H9 (cell line): ENCODE measurements at regions not wholly inside any gene's neighbourhood (a gene's known extent, or its start where the extent isn't known, plus 50 kb on each side); places are given as distances from the start of the nearest gene placed in this dataset.

Experiments
- DNase-seq: peaks from one replicate; pipeline ENCODE4 v3.0.0-alpha.2; 2017
- H2AFZ ChIP-seq: one replicate; pipeline ENCODE4 v1.6.1; 2013; ENCODE audit warnings: mild to moderate bottlenecking, low read length, control low read depth, moderate library complexity
- H2AK5ac ChIP-seq: 2 replicates; pipeline ENCODE4 v1.6.1; 2013; ENCODE audit warnings: low read length, control low read depth, mixed read lengths; ENCODE audit not compliant: insufficient read length
- H2BK120ac ChIP-seq: one replicate; pipeline ENCODE4 v1.6.1; 2013; ENCODE audit warnings: low read depth, mild to moderate bottlenecking, low read length, control low read depth, inconsistent platforms; ENCODE audit not compliant: poor library complexity, severe bottlenecking
- H2BK12ac ChIP-seq: 2 replicates; pipeline ENCODE4 v1.6.1; 2013; ENCODE audit warnings: low read length, control low read depth, mixed read lengths, low read depth; ENCODE audit not compliant: insufficient read length
- H2BK15ac ChIP-seq: 2 replicates; pipeline ENCODE4 v1.6.1; 2013; ENCODE audit warnings: low read depth, low read length, control low read depth
- H2BK20ac ChIP-seq: one replicate; pipeline ENCODE4 v1.6.1; 2013; ENCODE audit warnings: low read depth, mild to moderate bottlenecking, low read length, control low read depth, inconsistent platforms; ENCODE audit not compliant: poor library complexity, severe bottlenecking
- H2BK5ac ChIP-seq: 2 replicates; pipeline ENCODE4 v1.6.1; 2013; ENCODE audit warnings: low read length, control low read depth, mixed read lengths; ENCODE audit not compliant: insufficient read length
- H3K14ac ChIP-seq: 2 replicates; pipeline ENCODE4 v1.6.1; 2013; ENCODE audit warnings: low read length, control low read depth; ENCODE audit not compliant: insufficient read depth
- H3K18ac ChIP-seq: 2 replicates; pipeline ENCODE4 v1.6.1; 2013; ENCODE audit warnings: low read depth, mild to moderate bottlenecking, mixed read lengths, low read length, control low read depth; ENCODE audit not compliant: insufficient read length
- H3K23ac ChIP-seq: 2 replicates; pipeline ENCODE4 v1.6.1; 2013; ENCODE audit warnings: low read length, control low read depth, mixed read lengths, low read depth; ENCODE audit not compliant: insufficient read length
- H3K23me2 ChIP-seq: 2 replicates; pipeline ENCODE4 v1.6.1; 2013; ENCODE audit warnings: low read depth, mild to moderate bottlenecking, mixed read lengths, low read length, control low read depth; ENCODE audit not compliant: insufficient read length, poor library complexity, severe bottlenecking
- H3K27ac ChIP-seq: 2 replicates; pipeline ENCODE4 v1.5.1; 2013; ENCODE audit warnings: low read length, control low read depth, mixed read lengths, low read depth; ENCODE audit not compliant: insufficient read length
- H3K27me3 ChIP-seq: 2 replicates; pipeline ENCODE4 v1.6.1; 2013; ENCODE audit warnings: low read length, control low read depth, inconsistent platforms; ENCODE audit not compliant: insufficient read depth
- H3K4ac ChIP-seq: 2 replicates; pipeline ENCODE4 v1.6.1; 2013; ENCODE audit warnings: low read depth, mild to moderate bottlenecking, control low read depth, inconsistent platforms, low read length, moderate library complexity
- H3K4me1 ChIP-seq: 2 replicates; pipeline ENCODE4 v1.6.1; 2013; ENCODE audit warnings: low read length, control low read depth, inconsistent platforms; ENCODE audit not compliant: insufficient read depth
- H3K4me2 ChIP-seq: 2 replicates; pipeline ENCODE4 v1.6.1; 2013; ENCODE audit warnings: low read length, control low read depth, mixed read lengths; ENCODE audit not compliant: insufficient read length, insufficient read depth
- H3K56ac ChIP-seq: 2 replicates; pipeline ENCODE4 v1.6.1; 2013; ENCODE audit warnings: low read depth, mild to moderate bottlenecking, mixed read lengths, low read length, control low read depth; ENCODE audit not compliant: insufficient read length
- H3K79me1 ChIP-seq: 2 replicates; pipeline ENCODE4 v1.6.1; 2013; ENCODE audit warnings: low read depth, mild to moderate bottlenecking, moderate library complexity, low read length, control low read depth, inconsistent platforms; ENCODE audit not compliant: insufficient read depth, poor library complexity, severe bottlenecking
- H3K79me2 ChIP-seq: 2 replicates; pipeline ENCODE4 v1.6.1; 2013; ENCODE audit warnings: low read length, control low read depth, inconsistent platforms; ENCODE audit not compliant: insufficient read depth
- H3K9ac ChIP-seq: 2 replicates; pipeline ENCODE4 v1.6.1; 2013; ENCODE audit warnings: low read length, control low read depth, mixed read lengths; ENCODE audit not compliant: insufficient read length; ENCODE audit errors: extremely low read depth
- H3K9me3 ChIP-seq: one replicate; pipeline ENCODE4 v1.6.1; 2013; ENCODE audit warnings: low read depth, low read length, inconsistent platforms; ENCODE audit not compliant: control insufficient read depth
- H3T11ph ChIP-seq: one replicate; pipeline ENCODE4 v1.6.1; 2013; ENCODE audit warnings: mild to moderate bottlenecking, low read length, control low read depth, inconsistent platforms
- H4K20me1 ChIP-seq: one replicate; pipeline ENCODE4 v1.6.1; 2013; ENCODE audit not compliant: control insufficient read depth, insufficient read length, insufficient read depth
- H4K5ac ChIP-seq: 2 replicates; pipeline ENCODE4 v1.6.1; 2013; ENCODE audit warnings: low read depth, mild to moderate bottlenecking, mixed read lengths, low read length, control low read depth; ENCODE audit not compliant: insufficient read length
- H4K8ac ChIP-seq: replicated peaks from 2 replicates; pipeline ENCODE4 v1.6.1; 2013; ENCODE audit warnings: low read length, control low read depth, mixed read lengths, low read depth; ENCODE audit not compliant: insufficient read length
- H4K91ac ChIP-seq: 2 replicates; pipeline ENCODE4 v1.6.1; 2013; ENCODE audit warnings: low read depth, mild to moderate bottlenecking, moderate library complexity, mixed read lengths, low read length, control low read depth; ENCODE audit not compliant: insufficient read length
- H3K27ac Mint-ChIP-seq, 3 experiments: 2 replicates in 2 of 3; 3 replicates in 1 of 3; pipeline ENCODE4 v1.8.0; 2020 to 2021; ENCODE audit warnings: mixed read lengths in 3 of 3, mild to moderate bottlenecking in 1 of 3, moderate library complexity in 1 of 3
- H3K27me3 Mint-ChIP-seq: 2 replicates; pipeline ENCODE4 v1.8.0; 2021; ENCODE audit warnings: low read depth, mild to moderate bottlenecking, moderate library complexity, mixed read lengths
- H3K36me3 Mint-ChIP-seq, 3 experiments: 2 replicates in 2 of 3; 3 replicates in 1 of 3; pipeline ENCODE4 v1.8.0; 2020 to 2021; ENCODE audit warnings: low read depth in 3 of 3, mixed read lengths in 3 of 3; ENCODE audit not compliant: insufficient read depth in 1 of 3
- H3K4me1 Mint-ChIP-seq, 2 experiments: 2 replicates each; pipeline ENCODE4 v1.8.0; 2020; ENCODE audit warnings: mixed read lengths in 2 of 2
- H3K4me3 Mint-ChIP-seq, 2 experiments: 2 replicates in 1 of 2; 3 replicates in 1 of 2; pipeline ENCODE4 v1.8.0; 2020 to 2021; ENCODE audit warnings: mild to moderate bottlenecking in 2 of 2, mixed read lengths in 2 of 2, moderate library complexity in 1 of 2
- H3K9me3 Mint-ChIP-seq, 2 experiments: 2 replicates in 1 of 2; 3 replicates in 1 of 2; pipeline ENCODE4 v1.8.0; 2020; ENCODE audit warnings: mild to moderate bottlenecking in 2 of 2, mixed read lengths in 2 of 2, moderate library complexity in 1 of 2
- CTCF ChIP-seq: fragments of 200-600 bp; sonication (generic); conservative IDR thresholded peaks from 3 replicates; pipeline ENCODE4 v1.8.0; 2021; ENCODE audit warnings: antibody characterized with exemption, mild to moderate bottlenecking
- WGBS: extraction: QIAGEN DNeasy Blood & Tissue Kit; methylation state at CpG from one replicate; pipeline ENCODE4 v1.1.7; 2013; ENCODE audit warnings: missing lambda C conversion rate, low lambda C conversion rate, mixed read lengths; ENCODE audit not compliant: insufficient read length; ENCODE audit errors: extremely low coverage; 5-methylcytosine and 5-hydroxymethylcytosine counted together

- Histone ChIP-seq H3K56ac (no peak overlapping the region), H3K9ac (no peak overlapping the region), H3K23ac (no peak overlapping the region), H3K4ac (no peak overlapping the region), H3K27ac (no peak overlapping the region), H2AK5ac (no peak overlapping the region), H3K4me1 (no peaks in the 10 kb centered on the region), H2BK120ac (no peak overlapping the region), H4K20me1 (no peaks in the 10 kb centered on the region), H3K18ac (no peak overlapping the region), H2BK20ac (no peak overlapping the region), H2BK15ac (no peak overlapping the region), H3K4me2 (no peak overlapping the region), H3K9me3 (no peaks in the 10 kb centered on the region), H2AFZ (no peak overlapping the region), H4K91ac (no peak overlapping the region), H3K79me2 (no peaks in the 10 kb centered on the region), H3K14ac (no peak overlapping the region; the same call in 1 of the 2 replicates), H4K8ac (no peak overlapping the region), H3K79me1 (no peaks in the 10 kb centered on the region), H2BK5ac (no peak overlapping the region), H4K5ac (no peak overlapping the region), H3K23me2 (no peaks in the 10 kb centered on the region), H3K27me3 (no peaks in the 10 kb centered on the region), H3T11ph (no peak overlapping the region), H2BK12ac (no peak overlapping the region)
- TF ChIP-seq CTCF, result no peak
- no peaks in the 10 kb centered on the region for H3K9me3 Mint-ChIP-seq
- H3K36me3 Mint-ChIP-seq, result no peaks in the 10 kb centered on the region
- H3K27me3 Mint-ChIP-seq, result no peaks in the 10 kb centered on the region
- WGBS, result no CpG with 5 or more reads among the region's 4 CpGs
- DNase-seq, result no peak
- H3K4me1 Mint-ChIP-seq, result no peaks in the 10 kb centered on the region
- no peak overlapping the region for H3K4me3 Mint-ChIP-seq
- no peak overlapping the region; a peak in 1 of 7 replicates for H3K27ac Mint-ChIP-seq
Measured at GRCh38 chr18:44586782-44587524, 93.7 kb upstream of the SETBP1 start.
